ENCODE measurements at regions not wholly inside any gene's neighbourhood (a gene's known extent, or its start where the extent isn't known, plus 50 kb on each side); places are given as distances from the start of the nearest gene placed in this dataset.

DNA sequence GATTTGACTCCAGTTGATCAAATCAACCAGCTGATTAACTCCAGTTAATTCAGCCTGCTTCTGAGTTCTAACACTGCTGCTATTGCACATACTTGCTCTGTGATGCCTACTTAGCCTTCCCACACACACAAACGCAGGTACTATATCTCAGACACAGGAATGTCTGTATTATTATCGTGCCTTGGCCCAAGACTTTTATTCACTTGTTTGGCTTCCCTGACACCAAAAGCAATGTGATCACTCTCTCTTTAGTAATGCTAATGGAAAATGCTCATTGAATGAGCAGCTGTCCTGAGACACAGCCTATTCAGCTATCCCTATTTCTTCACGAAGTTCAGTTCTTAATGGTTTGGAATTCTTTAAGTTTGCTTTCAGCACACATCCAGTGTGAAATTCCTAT, 356.4 kb upstream of the CXorf51A start:
- TF ChIP-seq FOXJ3 (CRISPR knock-in tag; IDR thresholded peaks at IDR 0.05; ENCODE audit: borderline replicate concordance) (no peak), ATF2 (CRISPR knock-in tag; IDR thresholded peaks at IDR 0.05; ENCODE audit: borderline replicate concordance, low read depth) (no peak), CTCF (IDR thresholded peaks at IDR 0.05) (no peak), CREB1 (CRISPR knock-in tag; IDR thresholded peaks at IDR 0.05) (no peak), NR3C1 (CRISPR knock-in tag; conservative IDR thresholded peaks at IDR 0.05; ENCODE audit: low read depth) (no peak), MAX (CRISPR knock-in tag; IDR thresholded peaks at IDR 0.05) (no peak), SP1 (CRISPR knock-in tag; conservative IDR thresholded peaks at IDR 0.05) (no peak), NFE2L1 (CRISPR knock-in tag; IDR thresholded peaks at IDR 0.05) (no peak), STAT6 (CRISPR knock-in tag; conservative IDR thresholded peaks at IDR 0.05; ENCODE audit: low read depth) (no peak), USF2 (CRISPR knock-in tag; IDR thresholded peaks at IDR 0.05) (no peak), ELF4 (CRISPR knock-in tag; IDR thresholded peaks at IDR 0.05; ENCODE audit: low read depth) (no peak), GABPB1 (CRISPR knock-in tag; IDR thresholded peaks at IDR 0.05) (no peak)
